Activated T-cell treated with anti-CD3 and anti-CD28 coated beads, Interleukin-2, amount 50 U/mL, for 4 hours (primary cell): ENCODE measurements at regions not wholly inside any gene's neighbourhood (a gene's known extent, or its start where the extent isn't known, plus 50 kb on each side); places are given as distances from the start of the nearest gene placed in this dataset.

ENCODE experiments used
- ATAC-seq, 2 donors: fragments of 200-7000 bp; cut with Tn5 transposase; one replicate each; pipeline ENCODE4 v1.10.0; 2021
- DNase-seq: peaks from one replicate; pipeline ENCODE4 v3.0.0-alpha.2; 2020
- H3K27me3 Mint-ChIP-seq: one replicate; pipeline ENCODE4 v1.8.0; 2021; ENCODE audit warnings: low read depth, mixed read lengths
- H3K36me3 Mint-ChIP-seq: one replicate; pipeline ENCODE4 v1.8.0; 2022; ENCODE audit warnings: mixed read lengths; ENCODE audit not compliant: insufficient read depth
- H3K4me1 Mint-ChIP-seq: one replicate; pipeline ENCODE4 v1.8.0; 2021; ENCODE audit warnings: low read depth, mixed read lengths
- H3K4me3 Mint-ChIP-seq: one replicate; pipeline ENCODE4 v1.8.0; 2021; ENCODE audit warnings: mild to moderate bottlenecking, moderate library complexity, mixed read lengths
- H3K9me3 Mint-ChIP-seq: one replicate; pipeline ENCODE4 v1.8.0; 2021; ENCODE audit warnings: mixed read lengths

GRCh38 chr13:111857846-111858560 lies 208.9 kb upstream of the SOX1 start:
- DNase-seq (no peak), ATAC-seq (no peak)

GRCh38 chr13:111858571-111858970 lies 208.4 kb upstream of the SOX1 start:
- H3K9me3 Mint-ChIP-seq, result peaks cover 3% of the 10 kb centered on the region
- peaks cover 5% of the 10 kb centered on the region for H3K27me3 Mint-ChIP-seq
- no peak overlapping the region for H3K4me3 Mint-ChIP-seq
- no peaks in the 10 kb centered on the region for H3K36me3 Mint-ChIP-seq
- ATAC-seq, result no peak
- no peaks in the 10 kb centered on the region for H3K4me1 Mint-ChIP-seq
- DNase-seq, result no peak

More at GRCh38 chr13:111857846-111858560, 208.9 kb upstream of the SOX1 start:
- Mint-ChIP-seq H3K9me3 (peaks cover 3% of the 10 kb centered on the region), H3K4me1 (no peaks in the 10 kb centered on the region), H3K4me3 (no peak overlapping the region), H3K27me3 (peaks cover 5% of the 10 kb centered on the region), H3K36me3 (no peaks in the 10 kb centered on the region)

GRCh38 chr13:111859354-111860230 lies 207.4 kb upstream of the SOX1 start:
- Mint-ChIP-seq H3K9me3 (peaks cover 3% of the 10 kb centered on the region), H3K4me3 (no peak overlapping the region), H3K4me1 (no peaks in the 10 kb centered on the region), H3K36me3 (no peaks in the 10 kb centered on the region), H3K27me3 (peaks cover 5% of the 10 kb centered on the region)
- ATAC-seq (no peak), DNase-seq (no peak)

DNA sequence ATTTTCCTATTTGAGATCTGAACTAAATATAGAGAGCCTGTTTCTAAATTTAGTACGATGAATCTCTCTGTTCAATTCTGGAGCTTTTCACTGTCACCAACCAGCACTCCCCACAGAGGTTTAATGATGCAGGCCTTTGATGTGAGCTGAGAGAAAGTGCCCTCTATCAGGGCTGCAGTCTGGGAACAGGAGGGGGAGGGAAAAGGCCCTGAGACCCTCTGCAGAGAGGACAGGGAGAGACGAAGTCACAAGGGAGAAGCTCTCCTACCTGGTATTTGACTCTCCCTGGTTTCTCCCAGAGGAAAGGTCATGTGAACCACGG lies 206.8 kb upstream of the SOX1 start:
- Mint-ChIP-seq H3K36me3 (no peaks in the 10 kb centered on the region), H3K4me3 (no peak overlapping the region), H3K27me3 (peaks cover 5% of the 10 kb centered on the region), H3K4me1 (no peaks in the 10 kb centered on the region), H3K9me3 (peaks cover 3% of the 10 kb centered on the region)
- DNase-seq (no peak), ATAC-seq (no peak)

- ATAC-seq (no peak), DNase-seq (no peak)
- H3K4me1 Mint-ChIP-seq, result no peaks in the 10 kb centered on the region
- H3K27me3 Mint-ChIP-seq, result peaks cover 5% of the 10 kb centered on the region
- H3K4me3 Mint-ChIP-seq, result no peak overlapping the region
- peaks cover 3% of the 10 kb centered on the region for H3K9me3 Mint-ChIP-seq
- H3K36me3 Mint-ChIP-seq, result no peaks in the 10 kb centered on the region
Measured at GRCh38 chr13:111861319-111861718, 205.6 kb upstream of the SOX1 start.

DNA sequence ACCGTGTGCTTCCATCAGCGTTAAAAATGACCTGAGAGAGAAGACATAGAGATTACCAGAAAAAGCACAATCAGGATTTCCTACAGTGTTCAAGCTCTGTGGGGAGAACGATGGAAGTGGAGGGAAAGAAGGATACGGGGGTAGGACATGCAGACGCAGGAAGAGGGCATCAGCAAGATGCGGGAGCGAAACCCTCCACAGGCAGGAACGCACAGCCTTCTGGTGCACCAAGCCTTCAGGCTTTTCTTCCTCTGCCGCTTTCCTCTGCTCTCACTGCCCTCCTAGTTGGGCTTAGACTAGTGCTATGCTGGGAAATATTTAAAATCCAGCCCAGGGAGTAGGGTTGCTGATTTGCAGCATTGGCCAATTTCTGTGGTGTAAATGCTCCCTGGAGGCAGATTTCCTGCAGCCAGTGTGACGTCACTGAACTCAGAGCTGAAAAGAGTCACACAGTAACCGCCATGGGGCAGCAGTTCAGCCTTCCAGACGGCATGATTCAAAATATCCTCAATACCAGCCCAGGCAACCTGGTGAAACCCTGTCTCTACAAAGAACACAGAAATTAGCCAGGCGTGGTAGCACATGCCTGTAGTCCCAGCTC lies 205.1 kb upstream of the SOX1 start:
- Mint-ChIP-seq H3K4me3 (no peak overlapping the region), H3K9me3 (peaks cover 3% of the 10 kb centered on the region), H3K27me3 (peaks cover 5% of the 10 kb centered on the region), H3K4me1 (no peaks in the 10 kb centered on the region), H3K36me3 (no peaks in the 10 kb centered on the region)
- no peak for DNase-seq
- no peak for ATAC-seq

- ATAC-seq (no peak), DNase-seq (no peak)
- Mint-ChIP-seq H3K4me3 (no peak overlapping the region), H3K27me3 (no peaks in the 10 kb centered on the region), H3K4me1 (no peaks in the 10 kb centered on the region), H3K36me3 (no peaks in the 10 kb centered on the region), H3K9me3 (peaks cover 8% of the 10 kb centered on the region)
Measured at GRCh38 chr13:111862836-111863815, 203.8 kb upstream of the SOX1 start.

- Mint-ChIP-seq H3K4me3 (no peak overlapping the region), H3K36me3 (no peaks in the 10 kb centered on the region)
Measured at GRCh38 chr13:111864566-111864965, 202.4 kb upstream of the SOX1 start.

GRCh38 chr13:111865046-111865445 lies 201.9 kb upstream of the SOX1 start:
- no peak for DNase-seq
- ATAC-seq, result no peak
- peaks cover 14% of the 10 kb centered on the region for H3K9me3 Mint-ChIP-seq
- H3K4me3 Mint-ChIP-seq, result no peak overlapping the region
- H3K36me3 Mint-ChIP-seq, result no peaks in the 10 kb centered on the region
- no peaks in the 10 kb centered on the region for H3K27me3 Mint-ChIP-seq
- no peaks in the 10 kb centered on the region for H3K4me1 Mint-ChIP-seq

More at GRCh38 chr13:111864566-111864965, 202.4 kb upstream of the SOX1 start:
- ATAC-seq (no peak), DNase-seq (no peak)
- Mint-ChIP-seq H3K4me1 (no peaks in the 10 kb centered on the region), H3K27me3 (no peaks in the 10 kb centered on the region), H3K9me3 (peaks cover 14% of the 10 kb centered on the region)

DNA sequence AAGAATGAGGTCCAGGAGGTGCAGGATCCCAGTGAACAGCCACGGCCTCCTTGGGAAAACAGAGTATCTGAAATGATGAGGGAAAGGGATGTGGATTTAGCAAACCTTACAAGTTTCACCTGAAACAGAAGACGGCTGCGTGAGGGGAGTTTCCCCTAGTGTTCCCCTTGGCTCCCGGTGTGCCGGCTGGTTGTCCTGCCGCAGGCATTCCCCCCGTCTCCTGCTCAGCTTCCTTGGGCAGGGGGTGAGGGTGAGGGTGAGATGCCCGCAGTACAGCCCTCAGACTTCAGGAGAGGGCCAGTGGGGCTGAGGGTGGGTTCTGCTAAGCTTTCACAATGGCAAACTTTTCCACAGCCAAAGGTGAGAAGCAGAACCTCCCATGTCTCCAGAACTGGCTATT lies 201.1 kb upstream of the SOX1 start:
- no peaks in the 10 kb centered on the region for H3K36me3 Mint-ChIP-seq
- H3K4me3 Mint-ChIP-seq, result no peak overlapping the region
- DNase-seq, result no peak
- no peaks in the 10 kb centered on the region for H3K27me3 Mint-ChIP-seq
- no peaks in the 10 kb centered on the region for H3K4me1 Mint-ChIP-seq
- ATAC-seq, result no peak
- peaks cover 13% of the 10 kb centered on the region for H3K9me3 Mint-ChIP-seq

DNA sequence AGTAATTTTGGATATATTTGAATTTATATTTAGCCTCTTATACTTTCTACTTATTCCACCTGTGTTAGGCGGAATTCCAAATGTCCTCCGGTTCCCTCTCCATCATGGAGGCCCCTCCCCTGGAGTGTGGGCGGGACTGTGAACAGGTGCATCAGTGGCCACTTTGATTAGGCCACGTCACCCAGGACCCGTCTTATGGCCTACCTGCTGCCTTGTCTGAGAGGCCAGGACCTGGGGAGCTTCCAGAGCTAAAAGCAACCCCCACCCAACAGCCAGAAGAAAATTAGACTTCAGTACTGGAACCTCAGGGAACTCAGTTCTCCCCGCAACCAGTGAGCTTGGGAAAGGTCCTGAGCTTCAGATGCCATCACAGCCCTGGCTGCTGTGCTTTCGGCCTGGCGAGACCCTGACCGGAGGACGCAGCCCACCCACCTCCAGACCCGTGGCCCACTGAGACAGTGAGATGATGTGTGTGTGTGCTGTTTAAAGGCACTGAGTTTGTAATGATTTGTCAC lies 200.2 kb upstream of the SOX1 start:
- no peak for ATAC-seq
- H3K27me3 Mint-ChIP-seq, result no peaks in the 10 kb centered on the region
- H3K9me3 Mint-ChIP-seq, result peaks cover 11% of the 10 kb centered on the region
- no peak for DNase-seq
- no peak overlapping the region for H3K4me3 Mint-ChIP-seq
- no peaks in the 10 kb centered on the region for H3K4me1 Mint-ChIP-seq
- H3K36me3 Mint-ChIP-seq, result no peaks in the 10 kb centered on the region

GRCh38 chr13:111867657-111868056 lies 199.3 kb upstream of the SOX1 start:
- H3K27me3 Mint-ChIP-seq, result no peaks in the 10 kb centered on the region
- H3K4me1 Mint-ChIP-seq, result no peaks in the 10 kb centered on the region

GRCh38 chr13:111868716-111869115 lies 198.2 kb upstream of the SOX1 start:
- DNase-seq (no peak), ATAC-seq (no peak)
- Mint-ChIP-seq H3K4me1 (no peaks in the 10 kb centered on the region), H3K27me3 (peaks cover 4% of the 10 kb centered on the region), H3K36me3 (no peaks in the 10 kb centered on the region), H3K4me3 (no peak overlapping the region), H3K9me3 (peaks cover 14% of the 10 kb centered on the region)

More at GRCh38 chr13:111867657-111868056, 199.3 kb upstream of the SOX1 start:
- DNase-seq (no peak), ATAC-seq (no peak)
- H3K9me3 Mint-ChIP-seq, result peaks cover 11% of the 10 kb centered on the region
- H3K4me3 Mint-ChIP-seq, result no peak overlapping the region
- no peaks in the 10 kb centered on the region for H3K36me3 Mint-ChIP-seq
